GM12874 (cell line): ENCODE measurements at regions not wholly inside any gene's neighbourhood (a gene's known extent, or its start where the extent isn't known, plus 50 kb on each side); places are given as distances from the start of the nearest gene placed in this dataset.

ENCODE experiments used
- TF ChIP-seq, protein P1 (sequence below): IDR thresholded peaks from 2 replicates; pipeline ENCODE4 v1.5.1; 2011; ENCODE audit warnings: low read depth, mild to moderate bottlenecking, control low read depth, low read length, moderate library complexity; ENCODE audit not compliant: insufficient read depth

GRCh38 chr15:48028712-48029111 is 92.1 kb upstream of the SLC24A5 start:
- TF ChIP-seq, protein P1, sequence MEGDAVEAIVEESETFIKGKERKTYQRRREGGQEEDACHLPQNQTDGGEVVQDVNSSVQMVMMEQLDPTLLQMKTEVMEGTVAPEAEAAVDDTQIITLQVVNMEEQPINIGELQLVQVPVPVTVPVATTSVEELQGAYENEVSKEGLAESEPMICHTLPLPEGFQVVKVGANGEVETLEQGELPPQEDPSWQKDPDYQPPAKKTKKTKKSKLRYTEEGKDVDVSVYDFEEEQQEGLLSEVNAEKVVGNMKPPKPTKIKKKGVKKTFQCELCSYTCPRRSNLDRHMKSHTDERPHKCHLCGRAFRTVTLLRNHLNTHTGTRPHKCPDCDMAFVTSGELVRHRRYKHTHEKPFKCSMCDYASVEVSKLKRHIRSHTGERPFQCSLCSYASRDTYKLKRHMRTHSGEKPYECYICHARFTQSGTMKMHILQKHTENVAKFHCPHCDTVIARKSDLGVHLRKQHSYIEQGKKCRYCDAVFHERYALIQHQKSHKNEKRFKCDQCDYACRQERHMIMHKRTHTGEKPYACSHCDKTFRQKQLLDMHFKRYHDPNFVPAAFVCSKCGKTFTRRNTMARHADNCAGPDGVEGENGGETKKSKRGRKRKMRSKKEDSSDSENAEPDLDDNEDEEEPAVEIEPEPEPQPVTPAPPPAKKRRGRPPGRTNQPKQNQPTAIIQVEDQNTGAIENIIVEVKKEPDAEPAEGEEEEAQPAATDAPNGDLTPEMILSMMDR, result no peak

- TF ChIP-seq, protein P1, result no peak
Measured at GRCh38 chr15:48029642-48030041, 91.1 kb upstream of the SLC24A5 start.

DNA sequence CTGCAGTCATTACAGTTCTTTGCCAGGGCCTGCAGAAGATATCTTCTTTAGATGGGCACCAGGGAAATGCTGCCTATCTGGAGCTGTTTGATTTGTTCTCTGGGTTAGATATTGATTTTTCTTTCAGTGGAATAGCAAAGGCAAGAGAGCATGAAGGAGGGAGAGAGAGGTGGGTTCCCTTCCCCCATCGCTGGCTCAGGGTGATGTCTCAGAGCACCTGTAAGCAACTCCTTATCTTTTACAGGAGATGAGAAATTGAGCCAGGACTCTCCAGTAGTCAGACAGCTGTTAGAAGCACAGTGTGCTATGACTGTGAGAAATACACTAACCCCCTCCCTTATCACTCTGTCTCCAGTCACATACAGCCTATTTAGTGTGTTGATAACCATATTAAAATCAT is 89.3 kb upstream of the SLC24A5 start:
- TF ChIP-seq, protein P1, result no peak

DNA sequence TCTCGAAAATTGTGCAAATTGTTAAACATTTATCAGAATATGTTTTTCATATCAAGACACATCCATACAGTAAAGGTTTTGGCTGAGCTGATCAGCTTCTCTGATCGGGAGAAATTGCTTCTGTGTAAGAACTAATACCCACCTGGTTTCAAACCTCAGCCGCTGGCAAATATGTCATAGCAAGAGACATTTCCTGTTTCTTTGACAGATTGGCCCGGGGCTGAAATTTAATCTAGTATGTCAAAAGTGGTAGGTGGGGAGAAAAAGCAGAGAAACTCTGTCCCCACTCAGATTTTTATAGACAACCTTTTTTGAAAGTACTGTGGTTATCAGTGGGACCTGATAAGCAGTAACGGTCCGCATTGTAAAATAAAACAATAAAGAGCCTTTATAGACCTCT is 88.8 kb upstream of the SLC24A5 start:
- TF ChIP-seq, protein P1, result no peak

DNA sequence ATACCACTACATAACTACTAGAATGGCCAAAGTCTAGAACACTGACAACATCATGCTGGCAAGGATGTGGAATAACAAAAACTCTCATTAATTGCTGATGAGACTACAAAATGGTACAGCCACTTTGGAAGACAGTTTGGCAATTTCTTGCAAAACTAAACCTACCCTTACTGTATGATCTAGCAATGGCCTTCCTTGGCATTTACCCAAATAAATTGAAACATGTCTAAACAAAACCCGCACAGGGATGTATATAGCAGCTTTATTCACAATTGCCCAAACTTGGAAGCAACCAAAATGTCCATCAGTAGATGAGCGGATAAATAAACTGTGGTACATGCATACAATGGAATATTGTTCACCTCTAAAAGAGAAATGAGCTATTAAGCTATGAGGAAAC is 87.9 kb upstream of the SLC24A5 start:
- TF ChIP-seq, protein P1, result no peak

- TF ChIP-seq, protein P1, result no peak
Measured at GRCh38 chr15:48038221-48038620, 82.6 kb upstream of the SLC24A5 start.

DNA sequence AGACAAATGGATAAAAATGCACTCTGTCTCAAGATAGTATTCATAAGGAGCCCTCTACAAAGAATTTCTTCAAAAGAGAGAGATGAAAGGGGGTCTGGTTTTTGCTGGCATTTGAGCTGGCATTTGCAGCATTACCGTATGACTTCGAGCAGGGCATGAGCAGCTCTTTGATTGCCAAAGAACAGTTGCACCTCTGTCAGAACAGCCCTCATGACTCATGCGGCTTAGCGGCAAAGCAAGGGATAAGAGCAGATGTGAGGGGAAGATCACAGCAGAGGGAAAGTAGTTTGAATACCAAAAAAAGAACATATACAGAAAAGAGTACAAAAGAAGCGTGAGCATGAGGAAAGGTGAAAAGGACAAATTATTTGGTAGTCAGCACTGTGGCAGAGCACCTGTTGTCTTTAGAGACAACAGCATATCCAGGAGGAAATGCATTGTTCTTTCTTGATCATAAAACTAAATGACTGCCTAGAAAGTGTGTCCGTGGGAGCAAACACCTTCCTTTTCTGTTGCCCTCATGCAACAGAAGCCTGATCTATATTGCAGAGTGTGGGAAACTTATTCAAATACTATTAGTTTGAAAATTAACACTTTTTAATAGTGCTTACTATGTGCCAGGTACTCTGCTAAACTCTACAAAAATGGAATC is 80.5 kb upstream of the SLC24A5 start:
- TF ChIP-seq, protein P1, result no peak
